ENCODE measurements at regions not wholly inside any gene's neighbourhood (a gene's known extent, or its start where the extent isn't known, plus 50 kb on each side); places are given as distances from the start of the nearest gene placed in this dataset.

DNA sequence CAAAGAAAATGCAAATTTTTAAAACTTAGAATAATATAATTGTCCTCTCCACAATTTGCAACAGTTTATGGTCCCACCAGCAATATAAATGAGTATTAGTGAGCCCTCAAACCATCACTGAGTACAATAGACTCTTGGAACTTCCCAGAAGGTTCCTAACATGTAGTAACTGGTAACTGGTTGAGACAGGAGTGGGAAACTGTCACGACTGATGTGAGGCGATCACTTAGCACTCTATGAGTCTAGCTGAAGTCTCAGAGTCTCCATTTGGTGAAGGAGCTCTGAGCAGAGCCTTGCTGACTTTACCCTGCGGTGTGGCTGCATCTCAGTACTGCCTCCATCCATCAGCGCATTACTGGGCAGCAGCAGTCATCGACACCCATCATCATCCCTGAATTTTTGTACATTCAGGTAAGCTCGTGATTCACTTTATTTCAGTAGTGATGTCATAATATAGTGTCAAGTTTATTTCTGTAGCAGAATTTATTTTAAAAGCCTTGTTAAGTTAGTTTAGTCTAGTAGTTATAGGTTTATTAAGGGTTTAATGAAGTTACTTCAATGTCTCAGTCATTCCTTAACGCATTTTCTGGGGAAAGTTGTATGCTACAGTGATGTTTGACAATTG lies 76.6 kb upstream of the ABCA1 start:
- Mint-ChIP-seq H3K27me3 (no peaks in the 10 kb centered on the region), H3K9me3 (no peaks in the 10 kb centered on the region), H3K4me1 (ENCODE audit: low read depth) (peaks cover 4% of the 10 kb centered on the region), H3K27ac (no peak overlapping the region), H3K4me3 (no peak overlapping the region), H3K36me3 (ENCODE audit: low read depth) (no peaks in the 10 kb centered on the region)
- H3K4me3 ChIP-seq (ENCODE audit: low read length) = no peak overlapping the region
- no peaks in the 10 kb centered on the region for H3K36me3 ChIP-seq (ENCODE audit: insufficient read depth, low read length)
- intact Hi-C loops (cut with DNase I, micrococcal nuclease) = no loop called here
- DNase-seq (no peak), ATAC-seq (ENCODE audit: poor library complexity) (no peak)
- ChIA-PET CTCF (no interaction called here), POLR2A (no interaction called here)
- no peaks in the 10 kb centered on the region for H3K27me3 ChIP-seq (ENCODE audit: control insufficient read depth in 1 of 2, insufficient read depth in 2 of 2, low read length in 2 of 2)
- H3K4me1 ChIP-seq (ENCODE audit: insufficient read depth, low read length) = no peaks in the 10 kb centered on the region
- H3K9me3 ChIP-seq (ENCODE audit: control insufficient read depth in 1 of 2, insufficient read depth in 1 of 2, low read length in 2 of 2) = no peaks in the 10 kb centered on the region
- TF ChIP-seq, protein P1, sequence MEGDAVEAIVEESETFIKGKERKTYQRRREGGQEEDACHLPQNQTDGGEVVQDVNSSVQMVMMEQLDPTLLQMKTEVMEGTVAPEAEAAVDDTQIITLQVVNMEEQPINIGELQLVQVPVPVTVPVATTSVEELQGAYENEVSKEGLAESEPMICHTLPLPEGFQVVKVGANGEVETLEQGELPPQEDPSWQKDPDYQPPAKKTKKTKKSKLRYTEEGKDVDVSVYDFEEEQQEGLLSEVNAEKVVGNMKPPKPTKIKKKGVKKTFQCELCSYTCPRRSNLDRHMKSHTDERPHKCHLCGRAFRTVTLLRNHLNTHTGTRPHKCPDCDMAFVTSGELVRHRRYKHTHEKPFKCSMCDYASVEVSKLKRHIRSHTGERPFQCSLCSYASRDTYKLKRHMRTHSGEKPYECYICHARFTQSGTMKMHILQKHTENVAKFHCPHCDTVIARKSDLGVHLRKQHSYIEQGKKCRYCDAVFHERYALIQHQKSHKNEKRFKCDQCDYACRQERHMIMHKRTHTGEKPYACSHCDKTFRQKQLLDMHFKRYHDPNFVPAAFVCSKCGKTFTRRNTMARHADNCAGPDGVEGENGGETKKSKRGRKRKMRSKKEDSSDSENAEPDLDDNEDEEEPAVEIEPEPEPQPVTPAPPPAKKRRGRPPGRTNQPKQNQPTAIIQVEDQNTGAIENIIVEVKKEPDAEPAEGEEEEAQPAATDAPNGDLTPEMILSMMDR (IDR thresholded peaks at IDR 0.05) = no peak
- no peak overlapping the region for H3K27ac ChIP-seq (ENCODE audit: low read depth in 1 of 2, low read length in 2 of 2)

DNA sequence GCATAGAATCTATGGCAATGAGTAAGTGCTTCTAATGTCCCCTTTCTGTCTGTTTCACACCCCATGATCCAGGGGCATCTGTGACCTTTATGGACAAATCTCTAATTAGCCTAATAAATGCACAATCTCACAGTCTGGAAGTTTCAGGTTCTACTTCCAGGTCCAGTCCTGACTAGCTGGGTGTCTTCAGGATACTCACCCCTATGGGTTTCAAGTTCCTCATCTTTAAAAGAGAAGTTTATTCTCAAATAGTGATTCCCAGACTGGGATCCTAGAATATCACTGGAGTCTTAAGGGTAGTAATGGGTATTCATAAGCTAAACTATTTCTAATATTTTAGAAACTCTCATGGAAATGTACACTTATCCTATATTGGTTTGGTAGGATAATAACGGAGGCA lies 77.2 kb upstream of the ABCA1 start:
- H3K4me3 Mint-ChIP-seq = no peak overlapping the region
- no peak overlapping the region for H3K27ac ChIP-seq (ENCODE audit: low read depth in 1 of 2, low read length in 2 of 2)
- no peak for DNase-seq
- H3K27me3 ChIP-seq (ENCODE audit: control insufficient read depth in 1 of 2, insufficient read depth in 2 of 2, low read length in 2 of 2) = no peaks in the 10 kb centered on the region
- ATAC-seq (ENCODE audit: poor library complexity) = no peak
- no peak overlapping the region for H3K4me3 ChIP-seq (ENCODE audit: low read length)
- no peaks in the 10 kb centered on the region for H3K27me3 Mint-ChIP-seq
- ChIA-PET CTCF (no interaction called here), POLR2A (interaction anchor here (0.7 kb wide), 1 partner anchor 10 kb away, joined by 3 read pairs; no protein-coding TSS in a partner anchor)
- no peaks in the 10 kb centered on the region for H3K9me3 Mint-ChIP-seq
- H3K4me1 Mint-ChIP-seq (ENCODE audit: low read depth) = peaks cover 4% of the 10 kb centered on the region
- H3K4me1 ChIP-seq (ENCODE audit: insufficient read depth, low read length) = no peaks in the 10 kb centered on the region
- intact Hi-C loops (cut with DNase I, micrococcal nuclease) = no loop called here
- TF ChIP-seq, protein P1 (IDR thresholded peaks at IDR 0.05) = no peak
- H3K36me3 Mint-ChIP-seq (ENCODE audit: low read depth) = no peaks in the 10 kb centered on the region
- H3K9me3 ChIP-seq (ENCODE audit: control insufficient read depth in 1 of 2, insufficient read depth in 1 of 2, low read length in 2 of 2) = no peaks in the 10 kb centered on the region
- no peaks in the 10 kb centered on the region for H3K36me3 ChIP-seq (ENCODE audit: insufficient read depth, low read length)
- no peak overlapping the region for H3K27ac Mint-ChIP-seq

DNA sequence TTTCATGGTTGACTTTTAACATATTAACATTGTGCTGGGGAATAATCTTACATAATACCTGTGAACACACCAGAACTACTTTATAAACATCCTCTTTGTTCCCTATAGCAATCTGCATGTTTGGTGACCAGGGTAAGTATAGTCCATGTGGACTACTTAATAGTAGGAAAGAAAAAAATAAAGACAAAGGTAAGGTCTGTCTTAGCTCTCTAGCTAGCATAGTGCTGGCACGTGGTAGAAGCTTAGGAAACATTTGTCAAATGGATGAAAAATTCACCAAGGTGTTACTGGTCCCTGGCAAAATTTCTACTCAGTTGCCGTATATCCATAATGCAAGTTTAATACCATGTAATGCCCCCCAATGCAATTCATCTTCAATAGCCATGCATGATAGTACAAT lies 78.6 kb upstream of the ABCA1 start:
- Histone ChIP-seq H3K27ac (ENCODE audit: low read depth in 1 of 2, low read length in 2 of 2) (no peak overlapping the region), H3K9me3 (ENCODE audit: control insufficient read depth in 1 of 2, insufficient read depth in 1 of 2, low read length in 2 of 2) (no peaks in the 10 kb centered on the region), H3K27me3 (ENCODE audit: control insufficient read depth in 1 of 2, insufficient read depth in 2 of 2, low read length in 2 of 2) (no peaks in the 10 kb centered on the region), H3K4me1 (ENCODE audit: insufficient read depth, low read length) (no peaks in the 10 kb centered on the region), H3K4me3 (ENCODE audit: low read length) (no peak overlapping the region), H3K36me3 (ENCODE audit: insufficient read depth, low read length) (no peaks in the 10 kb centered on the region)
- no peaks in the 10 kb centered on the region for H3K36me3 Mint-ChIP-seq (ENCODE audit: low read depth)
- DNase-seq = no peak
- CTCF ChIA-PET = no interaction called here
- no peaks in the 10 kb centered on the region for H3K9me3 Mint-ChIP-seq
- TF ChIP-seq, protein P1 (IDR thresholded peaks at IDR 0.05) = no peak
- no peaks in the 10 kb centered on the region for H3K27me3 Mint-ChIP-seq
- H3K4me3 Mint-ChIP-seq = no peak overlapping the region
- ATAC-seq (ENCODE audit: poor library complexity) = no peak
- peaks cover 4% of the 10 kb centered on the region for H3K4me1 Mint-ChIP-seq (ENCODE audit: low read depth)
- intact Hi-C loops (cut with DNase I, micrococcal nuclease) = no loop called here
- POLR2A ChIA-PET = no interaction called here
- no peak overlapping the region for H3K27ac Mint-ChIP-seq
